ENCODE measurements at regions not wholly inside any gene's neighbourhood (a gene's known extent, or its start where the extent isn't known, plus 50 kb on each side); places are given as distances from the start of the nearest gene placed in this dataset.

DNA sequence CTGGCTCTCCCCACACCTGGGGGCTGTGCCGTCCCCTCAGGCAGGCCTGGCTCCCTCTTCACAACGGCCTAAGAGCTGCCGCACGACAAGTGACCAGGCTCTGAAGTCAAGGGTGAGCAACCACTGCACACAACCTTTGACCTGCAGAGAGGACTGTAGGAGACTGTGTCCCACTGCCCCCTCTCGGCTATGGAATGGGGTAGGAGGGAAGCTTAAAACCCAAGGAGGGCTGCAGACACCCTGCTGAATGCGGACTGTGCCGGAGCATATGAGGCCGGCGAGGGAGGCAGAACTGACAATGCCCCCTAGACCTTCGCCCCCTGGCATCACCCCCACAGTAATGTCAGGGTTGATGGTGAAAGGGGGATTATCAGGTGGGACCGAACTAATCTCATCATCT, 311.9 kb downstream of the CTTN start:
- Histone ChIP-seq H3K27ac (ENCODE audit: low read depth, low read length) (no peak overlapping the region), H3K9me2 (ENCODE audit: insufficient read depth) (no peaks in the 10 kb centered on the region), H3K4me1 (ENCODE audit: control insufficient read depth in 1 of 2, insufficient read depth in 2 of 2, low read length in 2 of 2) (peaks cover 0 to 4% of the 10 kb centered on the region in 2 experiments; a peak in 1 of 4 replicates), H3K36me3 (ENCODE audit: control insufficient read depth in 1 of 2, insufficient read depth in 2 of 2, low read length in 2 of 2) (no peaks in the 10 kb centered on the region), H3K4me3 (replicated peaks in 1 of 2; ENCODE audit: low read depth in 1 of 2, low read length in 2 of 2) (no peak overlapping the region), H3K4me2 (ENCODE audit: low read length) (no peak overlapping the region), H4K20me1 (ENCODE audit: insufficient read depth) (no peaks in the 10 kb centered on the region), H3K9me3 (ENCODE audit: control insufficient read depth in 1 of 2, insufficient read depth in 1 of 2, low read depth in 1 of 2, low read length in 2 of 2) (no peaks in the 10 kb centered on the region), H3K9ac (ENCODE audit: low read length) (no peak overlapping the region), H3K79me2 (ENCODE audit: insufficient read depth, low read length) (no peaks in the 10 kb centered on the region), H3K27me3 (ENCODE audit: insufficient read depth, low read length) (no peaks in the 10 kb centered on the region), H2AFZ (ENCODE audit: low read depth, low read length, poor library complexity, severe bottlenecking) (no peak overlapping the region)
- ATAC-seq (no peak), DNase-seq (ENCODE audit: low read depth, low spot score) (no peak)
- TF ChIP-seq, protein P1, sequence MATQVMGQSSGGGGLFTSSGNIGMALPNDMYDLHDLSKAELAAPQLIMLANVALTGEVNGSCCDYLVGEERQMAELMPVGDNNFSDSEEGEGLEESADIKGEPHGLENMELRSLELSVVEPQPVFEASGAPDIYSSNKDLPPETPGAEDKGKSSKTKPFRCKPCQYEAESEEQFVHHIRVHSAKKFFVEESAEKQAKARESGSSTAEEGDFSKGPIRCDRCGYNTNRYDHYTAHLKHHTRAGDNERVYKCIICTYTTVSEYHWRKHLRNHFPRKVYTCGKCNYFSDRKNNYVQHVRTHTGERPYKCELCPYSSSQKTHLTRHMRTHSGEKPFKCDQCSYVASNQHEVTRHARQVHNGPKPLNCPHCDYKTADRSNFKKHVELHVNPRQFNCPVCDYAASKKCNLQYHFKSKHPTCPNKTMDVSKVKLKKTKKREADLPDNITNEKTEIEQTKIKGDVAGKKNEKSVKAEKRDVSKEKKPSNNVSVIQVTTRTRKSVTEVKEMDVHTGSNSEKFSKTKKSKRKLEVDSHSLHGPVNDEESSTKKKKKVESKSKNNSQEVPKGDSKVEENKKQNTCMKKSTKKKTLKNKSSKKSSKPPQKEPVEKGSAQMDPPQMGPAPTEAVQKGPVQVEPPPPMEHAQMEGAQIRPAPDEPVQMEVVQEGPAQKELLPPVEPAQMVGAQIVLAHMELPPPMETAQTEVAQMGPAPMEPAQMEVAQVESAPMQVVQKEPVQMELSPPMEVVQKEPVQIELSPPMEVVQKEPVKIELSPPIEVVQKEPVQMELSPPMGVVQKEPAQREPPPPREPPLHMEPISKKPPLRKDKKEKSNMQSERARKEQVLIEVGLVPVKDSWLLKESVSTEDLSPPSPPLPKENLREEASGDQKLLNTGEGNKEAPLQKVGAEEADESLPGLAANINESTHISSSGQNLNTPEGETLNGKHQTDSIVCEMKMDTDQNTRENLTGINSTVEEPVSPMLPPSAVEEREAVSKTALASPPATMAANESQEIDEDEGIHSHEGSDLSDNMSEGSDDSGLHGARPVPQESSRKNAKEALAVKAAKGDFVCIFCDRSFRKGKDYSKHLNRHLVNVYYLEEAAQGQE (IDR thresholded peaks at IDR 0.05; ENCODE audit: low read depth), result no peak
- TF ChIP-seq EZH2 (IDR thresholded peaks at IDR 0.05) (no peak), SP1 (IDR thresholded peaks at IDR 0.05; ENCODE audit: low read depth) (no peak), MAX (IDR thresholded peaks at IDR 0.05) (no peak), CEBPB (IDR thresholded peaks at IDR 0.05; ENCODE audit: low read depth) (no peak), ZNF274 (IDR thresholded peaks at IDR 0.05; ENCODE audit: low read depth, low read length) (no peak)
- CTCF ChIA-PET, result no interaction called here
- intact Hi-C loops (cut with micrococcal nuclease), result no loop called here
- RAD21 ChIA-PET (ENCODE audit: low non-redundant PET in 1 of 2, low total read pairs in 2 of 2, uncharacterized antibody in 2 of 2, unreplicated experiment in 2 of 2), result no interaction called here
- no TSS peak for BruUV-seq (replicated peaks)
- POLR2A ChIA-PET, result no interaction called here

DNA sequence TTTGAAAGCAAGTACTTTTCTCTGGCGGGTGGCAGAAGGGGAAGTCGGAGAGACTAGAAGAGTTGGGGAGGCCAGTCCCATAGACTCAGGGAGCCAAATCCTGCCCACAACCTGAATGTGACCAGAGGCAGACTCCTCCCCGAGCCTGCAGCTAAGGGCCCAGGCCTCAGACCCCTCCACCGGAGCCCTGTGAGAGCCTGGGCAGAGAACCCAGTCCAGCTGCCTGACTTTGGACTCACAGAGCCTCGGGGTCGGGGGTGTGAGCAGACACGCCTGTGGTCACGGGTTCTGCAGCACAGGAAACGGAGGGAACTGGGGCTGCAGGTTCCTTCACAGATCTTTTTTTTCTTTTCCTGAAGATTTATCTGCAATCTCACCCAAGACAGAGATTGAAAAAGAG, 312.3 kb downstream of the CTTN start:
- H3K4me3 ChIP-seq (replicated peaks in 1 of 2; ENCODE audit: low read depth in 1 of 2, low read length in 2 of 2), result no peak overlapping the region
- RAD21 ChIA-PET (ENCODE audit: low non-redundant PET in 1 of 2, low total read pairs in 2 of 2, uncharacterized antibody in 2 of 2, unreplicated experiment in 2 of 2), result no interaction called here
- CTCF ChIA-PET, result no interaction called here
- TF ChIP-seq EGR1 (IDR thresholded peaks at IDR 0.05; ENCODE audit: low read depth) (no peak), ATF3 (IDR thresholded peaks at IDR 0.05) (no peak), SP1 (IDR thresholded peaks at IDR 0.05; ENCODE audit: low read depth) (no peak), RAD21 (IDR thresholded peaks at IDR 0.05; ENCODE audit: low read depth) (no peak), YY1 (IDR thresholded peaks at IDR 0.05; ENCODE audit: extremely low read depth, insufficient replicate concordance, low read depth, low read length) (no peak), EZH2 (IDR thresholded peaks at IDR 0.05) (no peak), CBX3 (IDR thresholded peaks at IDR 0.05; ENCODE audit: low read depth) (no peak), SRF (IDR thresholded peaks at IDR 0.05; ENCODE audit: low read depth) (no peak), ZFX (IDR thresholded peaks at IDR 0.05) (no peak), MAX (IDR thresholded peaks at IDR 0.05) (no peak), JUND (IDR thresholded peaks at IDR 0.05) (no peak), POLR2A (IDR thresholded peaks at IDR 0.05; ENCODE audit: borderline replicate concordance, extremely low read depth, insufficient read depth, insufficient read length) (no peak), SIN3A (IDR thresholded peaks at IDR 0.05; ENCODE audit: low read depth) (no peak), POLR2AphosphoS5 (IDR thresholded peaks at IDR 0.05; ENCODE audit: low read depth, low read length) (no peak), TCF7L2 (IDR thresholded peaks at IDR 0.05; ENCODE audit: borderline replicate concordance, extremely low read depth, insufficient read depth, insufficient read length) (no peak), ZNF274 (IDR thresholded peaks at IDR 0.05; ENCODE audit: low read depth, low read length) (no peak)

More for the DNA sequence above, 312.3 kb downstream of the CTTN start:
- no TSS peak for BruUV-seq (replicated peaks)
- H4K20me1 ChIP-seq (ENCODE audit: insufficient read depth), result no peaks in the 10 kb centered on the region
- H3K4me2 ChIP-seq (ENCODE audit: low read length), result no peak overlapping the region
- DNase-seq (ENCODE audit: low read depth, low spot score) (no peak), ATAC-seq (no peak)
- POLR2A ChIA-PET, result no interaction called here
- H3K9ac ChIP-seq (ENCODE audit: low read length), result no peak overlapping the region
- H3K27ac ChIP-seq (ENCODE audit: low read depth, low read length), result no peak overlapping the region
- peaks cover 0 to 4% of the 10 kb centered on the region in 2 experiments; a peak in 1 of 4 replicates for H3K4me1 ChIP-seq (ENCODE audit: control insufficient read depth in 1 of 2, insufficient read depth in 2 of 2, low read length in 2 of 2)
- H3K9me3 ChIP-seq (ENCODE audit: control insufficient read depth in 1 of 2, insufficient read depth in 1 of 2, low read depth in 1 of 2, low read length in 2 of 2), result no peaks in the 10 kb centered on the region
- no peaks in the 10 kb centered on the region for H3K9me2 ChIP-seq (ENCODE audit: insufficient read depth)
- no peaks in the 10 kb centered on the region for H3K79me2 ChIP-seq (ENCODE audit: insufficient read depth, low read length)
- H3K36me3 ChIP-seq (ENCODE audit: control insufficient read depth in 1 of 2, insufficient read depth in 2 of 2, low read length in 2 of 2), result no peaks in the 10 kb centered on the region
- no peaks in the 10 kb centered on the region for H3K27me3 ChIP-seq (ENCODE audit: insufficient read depth, low read length)
- intact Hi-C loops (cut with micrococcal nuclease), result no loop called here
- no peak overlapping the region for H2AFZ ChIP-seq (ENCODE audit: low read depth, low read length, poor library complexity, severe bottlenecking)
